ENCODE measurements at regions not wholly inside any gene's neighbourhood (a gene's known extent, or its start where the extent isn't known, plus 50 kb on each side); places are given as distances from the start of the nearest gene placed in this dataset.
A peak's percentile ranks its signal among the peaks of the same experiment; 100 is the strongest.

DNA sequence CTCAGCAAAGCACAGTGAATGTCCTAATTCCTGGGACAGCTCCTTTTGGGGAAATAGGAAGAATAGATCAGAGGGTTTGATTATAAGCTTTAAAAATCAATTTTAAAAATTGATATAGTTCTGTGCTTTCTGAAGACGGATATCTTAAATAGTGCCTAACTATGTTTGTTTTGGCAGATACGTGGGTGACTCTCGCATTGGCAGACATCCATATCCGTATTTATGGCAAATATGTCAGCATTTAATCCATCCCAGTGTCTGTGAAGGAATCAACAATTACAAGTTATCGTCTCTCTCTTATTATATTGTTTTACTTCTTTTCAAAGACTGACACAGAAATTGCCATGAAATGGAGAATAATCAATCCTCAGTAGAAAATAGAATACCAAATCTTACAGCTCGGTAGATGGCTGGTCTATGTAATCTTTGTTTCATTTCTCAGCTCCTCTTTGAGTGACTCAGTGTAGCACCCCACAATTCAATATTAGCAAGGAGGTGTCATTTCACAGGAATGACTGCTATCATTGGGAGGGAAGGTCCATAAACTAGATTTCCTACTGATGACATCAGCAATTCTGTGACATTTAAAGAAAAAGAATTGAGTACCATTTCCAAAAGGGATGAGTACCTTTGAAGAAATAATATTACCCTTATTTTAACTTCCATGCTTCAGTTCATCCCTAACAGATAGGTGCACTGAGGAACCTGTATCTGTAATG lies 186.4 kb upstream of the NFE2L3 start:
- H3K27me3 Mint-ChIP-seq (ENCODE audit: unreplicated experiment), result peaks cover 3% of the 10 kb centered on the region
- no peak overlapping the region for H3K27ac Mint-ChIP-seq (ENCODE audit: unreplicated experiment)
- TF ChIP-seq, protein P1, sequence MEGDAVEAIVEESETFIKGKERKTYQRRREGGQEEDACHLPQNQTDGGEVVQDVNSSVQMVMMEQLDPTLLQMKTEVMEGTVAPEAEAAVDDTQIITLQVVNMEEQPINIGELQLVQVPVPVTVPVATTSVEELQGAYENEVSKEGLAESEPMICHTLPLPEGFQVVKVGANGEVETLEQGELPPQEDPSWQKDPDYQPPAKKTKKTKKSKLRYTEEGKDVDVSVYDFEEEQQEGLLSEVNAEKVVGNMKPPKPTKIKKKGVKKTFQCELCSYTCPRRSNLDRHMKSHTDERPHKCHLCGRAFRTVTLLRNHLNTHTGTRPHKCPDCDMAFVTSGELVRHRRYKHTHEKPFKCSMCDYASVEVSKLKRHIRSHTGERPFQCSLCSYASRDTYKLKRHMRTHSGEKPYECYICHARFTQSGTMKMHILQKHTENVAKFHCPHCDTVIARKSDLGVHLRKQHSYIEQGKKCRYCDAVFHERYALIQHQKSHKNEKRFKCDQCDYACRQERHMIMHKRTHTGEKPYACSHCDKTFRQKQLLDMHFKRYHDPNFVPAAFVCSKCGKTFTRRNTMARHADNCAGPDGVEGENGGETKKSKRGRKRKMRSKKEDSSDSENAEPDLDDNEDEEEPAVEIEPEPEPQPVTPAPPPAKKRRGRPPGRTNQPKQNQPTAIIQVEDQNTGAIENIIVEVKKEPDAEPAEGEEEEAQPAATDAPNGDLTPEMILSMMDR (IDR thresholded peaks at IDR 0.05; ENCODE audit: partially characterized antibody, unreplicated experiment), result no peak
- DNase-seq, result no peak
- no peaks in the 10 kb centered on the region for H3K36me3 Mint-ChIP-seq (ENCODE audit: unreplicated experiment)
- peaks cover 1% of the 10 kb centered on the region for H3K9me3 Mint-ChIP-seq (ENCODE audit: unreplicated experiment)
- no peak overlapping the region for H3K4me3 Mint-ChIP-seq (ENCODE audit: unreplicated experiment)
- peaks cover 2% of the 10 kb centered on the region for H3K4me1 Mint-ChIP-seq (ENCODE audit: low read depth, unreplicated experiment)

DNA sequence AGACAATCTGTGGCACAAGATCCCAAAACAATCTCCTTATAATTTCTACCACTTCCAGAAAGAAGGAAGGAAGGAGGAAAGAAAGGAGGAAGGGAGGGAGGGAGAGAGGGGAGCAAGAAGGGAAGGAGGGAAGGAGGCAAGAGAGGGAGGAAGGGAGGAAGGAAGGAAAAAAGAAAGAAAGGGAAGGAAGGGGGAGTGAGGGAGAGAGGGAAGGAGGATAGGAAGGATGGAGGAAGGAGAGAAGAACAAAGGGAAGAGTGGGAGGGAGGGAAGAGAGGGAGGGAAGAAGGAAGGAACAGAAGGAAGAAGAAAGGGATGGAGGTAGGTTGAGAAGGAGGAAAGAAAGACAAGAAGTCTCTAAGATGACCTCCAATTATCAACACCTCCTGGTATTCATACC lies 185.5 kb upstream of the NFE2L3 start:
- H3K27ac Mint-ChIP-seq (ENCODE audit: unreplicated experiment), result no peak overlapping the region
- TF ChIP-seq, protein P1 (IDR thresholded peaks at IDR 0.05; ENCODE audit: partially characterized antibody, unreplicated experiment), result no peak
- H3K4me3 Mint-ChIP-seq (ENCODE audit: unreplicated experiment), result no peak overlapping the region
- H3K4me1 Mint-ChIP-seq (ENCODE audit: low read depth, unreplicated experiment), result peaks cover 11% of the 10 kb centered on the region
- no peaks in the 10 kb centered on the region for H3K36me3 Mint-ChIP-seq (ENCODE audit: unreplicated experiment)
- peaks cover 5% of the 10 kb centered on the region for H3K27me3 Mint-ChIP-seq (ENCODE audit: unreplicated experiment)
- peaks cover 3% of the 10 kb centered on the region for H3K9me3 Mint-ChIP-seq (ENCODE audit: unreplicated experiment)
- DNase-seq, result no peak

DNA sequence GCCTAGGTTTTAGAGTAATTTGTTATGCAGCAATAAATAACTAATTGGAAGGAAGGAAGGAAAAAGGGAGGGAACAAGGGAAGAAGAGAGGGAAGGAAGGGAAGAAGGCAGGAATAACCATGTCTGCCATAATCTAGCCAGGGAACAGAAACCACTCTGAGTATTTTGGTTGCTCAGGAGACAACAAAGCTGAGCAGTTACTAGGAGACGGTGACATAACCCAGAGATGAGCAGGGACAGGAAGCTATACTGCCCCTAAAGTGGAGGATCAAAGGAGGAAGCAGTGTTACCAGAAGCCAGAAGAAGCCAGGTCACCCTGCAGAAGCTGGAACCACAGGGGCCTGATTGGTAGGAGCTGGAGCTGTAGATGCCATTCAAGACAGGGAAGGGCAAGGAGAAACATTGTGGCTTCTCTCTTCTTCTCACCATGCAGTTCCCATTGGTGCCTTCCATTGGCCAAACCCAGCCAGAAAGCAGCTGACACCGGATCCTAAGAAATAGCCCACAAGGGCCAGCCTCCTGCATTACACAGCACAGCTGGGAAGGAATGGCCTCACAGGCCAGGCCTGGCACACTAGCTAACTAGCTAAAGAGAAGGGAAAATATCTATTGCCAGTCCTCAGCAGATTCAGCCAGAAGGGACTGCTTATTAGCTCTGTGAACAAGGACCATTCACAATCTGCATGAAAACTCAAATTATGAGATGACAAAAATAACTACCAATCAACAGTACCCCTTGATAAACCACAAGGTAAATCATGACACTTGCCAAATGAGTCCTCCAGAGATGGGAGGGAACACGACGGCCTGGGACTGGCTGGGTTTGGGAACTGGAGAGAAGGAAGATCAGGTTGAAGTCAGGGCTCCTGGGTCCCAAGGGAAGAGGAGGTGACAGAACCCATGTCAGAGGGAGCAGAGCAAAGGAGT lies 184.5 kb upstream of the NFE2L3 start:
- H3K4me3 Mint-ChIP-seq (ENCODE audit: unreplicated experiment), result no peak overlapping the region
- H3K27ac Mint-ChIP-seq (ENCODE audit: unreplicated experiment), result peak overlapping the region; percentile 56
- H3K36me3 Mint-ChIP-seq (ENCODE audit: unreplicated experiment), result no peaks in the 10 kb centered on the region
- H3K9me3 Mint-ChIP-seq (ENCODE audit: unreplicated experiment), result peaks cover 3% of the 10 kb centered on the region
- TF ChIP-seq, protein P1 (IDR thresholded peaks at IDR 0.05; ENCODE audit: partially characterized antibody, unreplicated experiment), result no peak
- peaks cover 16% of the 10 kb centered on the region for H3K4me1 Mint-ChIP-seq (ENCODE audit: low read depth, unreplicated experiment)
- DNase-seq, result no peak
- H3K27me3 Mint-ChIP-seq (ENCODE audit: unreplicated experiment), result peaks cover 5% of the 10 kb centered on the region

DNA sequence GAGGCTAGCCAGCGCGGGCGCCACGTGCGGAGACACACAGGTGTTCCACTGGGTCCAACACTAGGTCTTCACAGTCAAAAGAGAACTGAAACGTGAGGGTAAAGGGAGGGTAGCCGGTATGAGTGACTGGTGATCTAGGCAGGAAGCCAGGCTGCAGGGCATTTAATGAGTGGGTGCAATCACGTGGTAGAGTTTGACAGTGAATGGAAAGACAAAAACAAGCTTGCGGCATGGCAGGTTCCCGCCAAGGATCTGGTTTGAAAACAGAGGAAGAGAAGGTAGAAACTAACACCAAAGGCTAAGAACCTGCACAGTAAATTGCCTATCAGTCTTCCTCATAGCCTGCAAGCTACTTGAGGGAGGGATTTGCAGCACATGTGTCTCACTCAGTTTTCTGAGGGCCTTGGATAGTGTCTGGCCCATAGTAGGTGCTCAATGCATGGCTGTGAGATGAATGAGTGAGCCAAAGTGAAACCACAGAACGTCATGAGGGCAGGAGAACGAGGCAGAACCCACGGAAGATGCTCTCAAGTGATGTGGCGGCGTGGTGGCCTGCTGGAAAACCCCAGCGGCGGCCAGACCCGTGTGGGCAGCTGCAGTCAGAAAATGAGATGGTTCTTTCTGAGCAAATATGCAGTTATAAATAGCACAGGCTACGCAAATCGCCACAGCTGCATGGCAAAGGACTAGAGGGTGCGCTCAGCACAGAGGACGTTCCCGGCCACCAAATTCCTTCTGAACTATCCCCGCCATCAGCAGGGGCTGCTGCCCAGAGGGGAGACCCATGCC lies 183.6 kb upstream of the NFE2L3 start:
- Mint-ChIP-seq H3K9me3 (ENCODE audit: unreplicated experiment) (peaks cover 5% of the 10 kb centered on the region), H3K27ac (ENCODE audit: unreplicated experiment) (peak overlapping the region; percentile 56)
- TF ChIP-seq, protein P1 (IDR thresholded peaks at IDR 0.05; ENCODE audit: partially characterized antibody, unreplicated experiment), result no peak

More for the DNA sequence above, 183.6 kb upstream of the NFE2L3 start:
- H3K27me3 Mint-ChIP-seq (ENCODE audit: unreplicated experiment), result peaks cover 5% of the 10 kb centered on the region
- no peak for DNase-seq
- peaks cover 3% of the 10 kb centered on the region for H3K36me3 Mint-ChIP-seq (ENCODE audit: unreplicated experiment)
- H3K4me3 Mint-ChIP-seq (ENCODE audit: unreplicated experiment), result no peak overlapping the region
- H3K4me1 Mint-ChIP-seq (ENCODE audit: low read depth, unreplicated experiment), result peaks cover 16% of the 10 kb centered on the region

Measured in glutamatergic neuron (in vitro differentiated cells).